ENCODE measurements at regions not wholly inside any gene's neighbourhood (a gene's known extent, or its start where the extent isn't known, plus 50 kb on each side); places are given as distances from the start of the nearest gene placed in this dataset.

GRCh38 chr2:8522687-8523086 is 159.2 kb upstream of the ID2 start:
- H3K9me3 Mint-ChIP-seq = peaks cover 4% of the 10 kb centered on the region
- no peaks in the 10 kb centered on the region for H3K79me2 ChIP-seq (ENCODE audit: low read depth)
- peak overlapping the region; percentile 42 for H3K27ac Mint-ChIP-seq
- no peaks in the 10 kb centered on the region for H3K36me3 ChIP-seq
- no peak overlapping the region for H3K4me3 Mint-ChIP-seq
- H3K27me3 Mint-ChIP-seq (ENCODE audit: insufficient read depth, low read depth) = peaks cover 6% of the 10 kb centered on the region
- H3K36me3 Mint-ChIP-seq = no peaks in the 10 kb centered on the region
- no peaks in the 10 kb centered on the region for H4K20me1 ChIP-seq (ENCODE audit: low read depth)
- no peaks in the 10 kb centered on the region for H3F3A ChIP-seq (ENCODE audit: low read depth)
- DNase-seq (ENCODE audit: low spot score) = no peak
- H3K4me1 Mint-ChIP-seq = peaks cover 31% of the 10 kb centered on the region
- H3K4me2 ChIP-seq = no peak overlapping the region
- H3K9ac ChIP-seq = no peak overlapping the region
- TF ChIP-seq, protein P1, sequence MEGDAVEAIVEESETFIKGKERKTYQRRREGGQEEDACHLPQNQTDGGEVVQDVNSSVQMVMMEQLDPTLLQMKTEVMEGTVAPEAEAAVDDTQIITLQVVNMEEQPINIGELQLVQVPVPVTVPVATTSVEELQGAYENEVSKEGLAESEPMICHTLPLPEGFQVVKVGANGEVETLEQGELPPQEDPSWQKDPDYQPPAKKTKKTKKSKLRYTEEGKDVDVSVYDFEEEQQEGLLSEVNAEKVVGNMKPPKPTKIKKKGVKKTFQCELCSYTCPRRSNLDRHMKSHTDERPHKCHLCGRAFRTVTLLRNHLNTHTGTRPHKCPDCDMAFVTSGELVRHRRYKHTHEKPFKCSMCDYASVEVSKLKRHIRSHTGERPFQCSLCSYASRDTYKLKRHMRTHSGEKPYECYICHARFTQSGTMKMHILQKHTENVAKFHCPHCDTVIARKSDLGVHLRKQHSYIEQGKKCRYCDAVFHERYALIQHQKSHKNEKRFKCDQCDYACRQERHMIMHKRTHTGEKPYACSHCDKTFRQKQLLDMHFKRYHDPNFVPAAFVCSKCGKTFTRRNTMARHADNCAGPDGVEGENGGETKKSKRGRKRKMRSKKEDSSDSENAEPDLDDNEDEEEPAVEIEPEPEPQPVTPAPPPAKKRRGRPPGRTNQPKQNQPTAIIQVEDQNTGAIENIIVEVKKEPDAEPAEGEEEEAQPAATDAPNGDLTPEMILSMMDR (IDR thresholded peaks at IDR 0.05) = no peak
- TF ChIP-seq EZH2 (IDR thresholded peaks at IDR 0.05) (no peak), EZH2phosphoT487 (IDR thresholded peaks at IDR 0.05) (no peak)
- H3K27ac ChIP-seq = no peak overlapping the region
- H3K9me3 ChIP-seq (ENCODE audit: low read depth) = no peaks in the 10 kb centered on the region
- H3K27me3 ChIP-seq = no peaks in the 10 kb centered on the region
- no peak overlapping the region for H2AFZ ChIP-seq (replicated peaks)
- H3K4me3 ChIP-seq = no peak overlapping the region
- peaks cover 9% of the 10 kb centered on the region for H3K4me1 ChIP-seq

GRCh38 chr2:8524388-8524787 is 157.5 kb upstream of the ID2 start:
- no peak overlapping the region for H3K27ac ChIP-seq
- no peak for DNase-seq (ENCODE audit: low spot score)
- H3F3A ChIP-seq (ENCODE audit: low read depth) = no peaks in the 10 kb centered on the region
- no peak for TF ChIP-seq EZH2 (IDR thresholded peaks at IDR 0.05)
- Mint-ChIP-seq H3K4me1 (peaks cover 30% of the 10 kb centered on the region), H3K36me3 (no peaks in the 10 kb centered on the region), H3K9me3 (peaks cover 4% of the 10 kb centered on the region), H3K4me3 (no peak overlapping the region), H3K27me3 (ENCODE audit: insufficient read depth, low read depth) (peaks cover 6% of the 10 kb centered on the region), H3K27ac (no peak overlapping the region)
- H3K36me3 ChIP-seq = no peaks in the 10 kb centered on the region
- H4K20me1 ChIP-seq (ENCODE audit: low read depth) = no peaks in the 10 kb centered on the region
- H3K9me3 ChIP-seq (ENCODE audit: low read depth) = no peaks in the 10 kb centered on the region
- no peak overlapping the region for H3K4me3 ChIP-seq
- H2AFZ ChIP-seq (replicated peaks) = no peak overlapping the region
- H3K9ac ChIP-seq = no peak overlapping the region
- no peak overlapping the region for H3K4me2 ChIP-seq
- H3K79me2 ChIP-seq (ENCODE audit: low read depth) = no peaks in the 10 kb centered on the region
- H3K4me1 ChIP-seq = peaks cover 9% of the 10 kb centered on the region
- H3K27me3 ChIP-seq = no peaks in the 10 kb centered on the region

GRCh38 chr2:8524823-8525222 is 157.0 kb upstream of the ID2 start:
- no peaks in the 10 kb centered on the region for H3K36me3 ChIP-seq
- Mint-ChIP-seq H3K9me3 (peaks cover 4% of the 10 kb centered on the region), H3K27ac (no peak overlapping the region), H3K27me3 (ENCODE audit: insufficient read depth, low read depth) (peaks cover 8% of the 10 kb centered on the region), H3K4me3 (no peak overlapping the region), H3K4me1 (peaks cover 33% of the 10 kb centered on the region), H3K36me3 (no peaks in the 10 kb centered on the region)
- no peak overlapping the region for H2AFZ ChIP-seq (replicated peaks)
- H3K9me3 ChIP-seq (ENCODE audit: low read depth) = no peaks in the 10 kb centered on the region
- TF ChIP-seq, protein P1 (IDR thresholded peaks at IDR 0.05) = no peak
- TF ChIP-seq EZH2phosphoT487 (IDR thresholded peaks at IDR 0.05) = no peak
- TF ChIP-seq EZH2 (IDR thresholded peaks at IDR 0.05) = no peak
- H3K27me3 ChIP-seq = no peaks in the 10 kb centered on the region
- DNase-seq (ENCODE audit: low spot score) = no peak
- H4K20me1 ChIP-seq (ENCODE audit: low read depth) = no peaks in the 10 kb centered on the region
- no peak overlapping the region for H3K4me2 ChIP-seq
- no peak overlapping the region for H3K27ac ChIP-seq
- peaks cover 9% of the 10 kb centered on the region for H3K4me1 ChIP-seq
- H3F3A ChIP-seq (ENCODE audit: low read depth) = no peaks in the 10 kb centered on the region
- H3K79me2 ChIP-seq (ENCODE audit: low read depth) = no peaks in the 10 kb centered on the region
- no peak overlapping the region for H3K4me3 ChIP-seq
- H3K9ac ChIP-seq = no peak overlapping the region

DNA sequence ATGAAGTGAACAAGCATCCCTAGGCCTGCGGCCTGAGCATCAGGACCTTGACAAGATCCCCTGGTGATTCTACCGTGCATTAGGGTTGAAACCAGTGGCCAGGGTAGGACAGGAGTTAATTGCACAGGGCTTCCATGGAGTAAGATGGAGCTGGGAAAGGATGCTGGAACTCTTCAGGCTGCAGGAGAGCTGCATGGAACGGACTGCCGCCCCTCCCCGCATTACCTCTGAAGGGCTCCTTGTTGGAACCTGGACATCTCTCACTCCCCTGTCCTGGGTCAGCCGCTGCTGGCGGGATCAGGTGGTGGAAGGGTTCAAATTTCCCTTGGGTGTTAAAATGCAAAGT is 156.6 kb upstream of the ID2 start:
- H3K4me1 ChIP-seq = peaks cover 9% of the 10 kb centered on the region
- no peak overlapping the region for H3K9ac ChIP-seq
- no peak overlapping the region for H3K27ac ChIP-seq
- H3K27me3 Mint-ChIP-seq (ENCODE audit: insufficient read depth, low read depth) = peaks cover 8% of the 10 kb centered on the region
- H3K27me3 ChIP-seq = no peaks in the 10 kb centered on the region
- no peaks in the 10 kb centered on the region for H3K36me3 ChIP-seq
- H3K4me1 Mint-ChIP-seq = peaks cover 36% of the 10 kb centered on the region
- no peaks in the 10 kb centered on the region for H3K79me2 ChIP-seq (ENCODE audit: low read depth)
- no peak for DNase-seq (ENCODE audit: low spot score)
- no peaks in the 10 kb centered on the region for H3K9me3 ChIP-seq (ENCODE audit: low read depth)
- peaks cover 8% of the 10 kb centered on the region for H3K9me3 Mint-ChIP-seq
- no peaks in the 10 kb centered on the region for H3F3A ChIP-seq (ENCODE audit: low read depth)
- H3K4me3 ChIP-seq = no peak overlapping the region
- H3K4me3 Mint-ChIP-seq = no peak overlapping the region
- H2AFZ ChIP-seq (replicated peaks) = no peak overlapping the region
- H3K4me2 ChIP-seq = no peak overlapping the region
- no peaks in the 10 kb centered on the region for H4K20me1 ChIP-seq (ENCODE audit: low read depth)
- TF ChIP-seq EZH2phosphoT487 (IDR thresholded peaks at IDR 0.05) (no peak), EZH2 (IDR thresholded peaks at IDR 0.05) (no peak)
- TF ChIP-seq, protein P1 (IDR thresholded peaks at IDR 0.05) = no peak
- no peaks in the 10 kb centered on the region for H3K36me3 Mint-ChIP-seq
- H3K27ac Mint-ChIP-seq = no peak overlapping the region
